MM.1S (cell line): ENCODE measurements at regions not wholly inside any gene's neighbourhood (a gene's known extent, or its start where the extent isn't known, plus 50 kb on each side); places are given as distances from the start of the nearest gene placed in this dataset.

Source experiments
- DNase-seq: peaks from one replicate; pipeline ENCODE4 v3.0.0-alpha.2; 2015
- H2AFZ ChIP-seq: fragments of 300-600 bp; sonication (generic); 2 replicates; pipeline ENCODE4 v1.6.0; 2016; ENCODE audit warnings: antibody characterized with exemption, low read length
- H3F3A ChIP-seq: fragments of 300-600 bp; sonication (generic); 2 replicates; pipeline ENCODE4 v1.6.1; 2016; ENCODE audit warnings: mild to moderate bottlenecking, antibody characterized with exemption, low read length, moderate library complexity, mixed read lengths; ENCODE audit not compliant: insufficient read depth
- H3K27ac ChIP-seq: fragments of 300-600 bp; sonication (generic); 2 replicates; pipeline ENCODE4 v1.5.1; 2016; ENCODE audit warnings: mild to moderate bottlenecking, low read length
- H3K27me3 ChIP-seq: fragments of 300-600 bp; sonication (generic); replicated peaks from 2 replicates; pipeline ENCODE4 v1.6.0; 2016; ENCODE audit warnings: low read length; ENCODE audit not compliant: insufficient read depth
- H3K36me3 ChIP-seq: fragments of 300-600 bp; sonication (generic); replicated peaks from 2 replicates; pipeline ENCODE4 v1.6.1; 2016; ENCODE audit warnings: mild to moderate bottlenecking, low read length, mixed read lengths; ENCODE audit not compliant: insufficient read depth
- H3K4me1 ChIP-seq: fragments of 300-600 bp; sonication (generic); 2 replicates; pipeline ENCODE4 v1.6.1; 2016; ENCODE audit warnings: low read length, mixed read lengths
- H3K4me2 ChIP-seq: fragments of 300-600 bp; sonication (generic); 2 replicates; pipeline ENCODE4 v1.6.0; 2016; ENCODE audit warnings: low read depth, low read length
- H3K4me3 ChIP-seq: fragments of 300-600 bp; sonication (generic); 2 replicates; pipeline ENCODE4 v1.5.1; 2016; ENCODE audit warnings: low read length, mixed read lengths
- H3K79me2 ChIP-seq: fragments of 300-600 bp; sonication (generic); 2 replicates; pipeline ENCODE4 v1.6.1; 2016; ENCODE audit warnings: mixed run types, low read length, mixed read lengths
- H3K9ac ChIP-seq: fragments of 300-600 bp; sonication (generic); 2 replicates; pipeline ENCODE4 v1.6.1; 2016; ENCODE audit warnings: low read length, mixed read lengths
- H3K9me2 ChIP-seq: fragments of 300-600 bp; sonication (generic); replicated peaks from 2 replicates; pipeline ENCODE4 v1.6.1; 2016; ENCODE audit warnings: mild to moderate bottlenecking, low read length, mixed read lengths; ENCODE audit not compliant: insufficient read depth
- H3K9me3 ChIP-seq: fragments of 300-600 bp; sonication (generic); replicated peaks from 2 replicates; pipeline ENCODE4 v1.6.1; 2016; ENCODE audit warnings: mild to moderate bottlenecking, low read length, mixed read lengths; ENCODE audit not compliant: insufficient read depth
- H4K20me1 ChIP-seq: fragments of 300-600 bp; sonication (generic); 2 replicates; pipeline ENCODE4 v1.6.1; 2016; ENCODE audit warnings: mild to moderate bottlenecking, low read length, moderate library complexity, mixed read lengths; ENCODE audit not compliant: insufficient read depth
- CTCF ChIP-seq: fragments of 300-600 bp; sonication (generic); IDR thresholded peaks from 2 replicates; pipeline ENCODE4 v1.5.1; 2016; ENCODE audit warnings: antibody characterized with exemption, low read length, mixed read lengths
- EZH2 ChIP-seq: fragments of 300-600 bp; sonication (generic); optimal IDR thresholded peaks from 2 replicates; pipeline ENCODE3; 2017; ENCODE audit warnings: low read depth, mild to moderate bottlenecking, antibody characterized with exemption, low read length, mixed read lengths
- EZH2phosphoT487 ChIP-seq: fragments of 300-600 bp; sonication (generic); IDR thresholded peaks from 2 replicates; pipeline ENCODE4 v1.6.1; 2018; ENCODE audit warnings: antibody characterized with exemption, low read length

- Histone ChIP-seq H3K9me2 (no peaks in the 10 kb centered on the region), H2AFZ (no peak overlapping the region), H3K9me3 (no peaks in the 10 kb centered on the region), H3K27me3 (no peaks in the 10 kb centered on the region), H3K36me3 (no peaks in the 10 kb centered on the region), H3K4me3 (no peak overlapping the region), H3K4me1 (peaks cover 11% of the 10 kb centered on the region; the same call in 1 of the 2 replicates), H3K9ac (no peak overlapping the region), H3F3A (no peaks in the 10 kb centered on the region), H4K20me1 (no peaks in the 10 kb centered on the region), H3K4me2 (no peak overlapping the region), H3K79me2 (no peaks in the 10 kb centered on the region), H3K27ac (no peak overlapping the region)
- no peak for TF ChIP-seq CTCF
- no peak for TF ChIP-seq EZH2phosphoT487
- no peak for TF ChIP-seq EZH2
- DNase-seq: no peak
Measured at GRCh38 chr4:128510850-128511249, 223.2 kb upstream of the PGRMC2 start.

GRCh38 chr4:128502818-128503527 lies 215.4 kb upstream of the PGRMC2 start:
- Histone ChIP-seq H3K4me1 (no peaks in the 10 kb centered on the region), H3F3A (no peaks in the 10 kb centered on the region), H4K20me1 (no peaks in the 10 kb centered on the region), H3K9me2 (no peaks in the 10 kb centered on the region), H2AFZ (no peak overlapping the region), H3K4me2 (no peak overlapping the region), H3K9me3 (no peaks in the 10 kb centered on the region), H3K36me3 (no peaks in the 10 kb centered on the region), H3K27me3 (no peaks in the 10 kb centered on the region), H3K4me3 (no peak overlapping the region), H3K9ac (no peak overlapping the region), H3K79me2 (no peaks in the 10 kb centered on the region), H3K27ac (no peak overlapping the region)
- DNase-seq: no peak
- TF ChIP-seq EZH2: no peak

GRCh38 chr4:128501239-128501638 lies 213.6 kb upstream of the PGRMC2 start:
- no peaks in the 10 kb centered on the region for H3K27me3 ChIP-seq
- no peak for DNase-seq
- H3K27ac ChIP-seq: no peak overlapping the region
- no peaks in the 10 kb centered on the region for H3K4me1 ChIP-seq
- no peaks in the 10 kb centered on the region for H3F3A ChIP-seq
- H3K9me2 ChIP-seq: no peaks in the 10 kb centered on the region
- H2AFZ ChIP-seq: no peak overlapping the region
- no peak overlapping the region for H3K9ac ChIP-seq
- no peak overlapping the region for H3K4me3 ChIP-seq
- no peaks in the 10 kb centered on the region for H4K20me1 ChIP-seq
- no peaks in the 10 kb centered on the region for H3K79me2 ChIP-seq
- H3K4me2 ChIP-seq: no peak overlapping the region
- no peak for TF ChIP-seq EZH2
- no peak for TF ChIP-seq CTCF
- TF ChIP-seq EZH2phosphoT487: no peak
- no peaks in the 10 kb centered on the region for H3K9me3 ChIP-seq
- no peaks in the 10 kb centered on the region for H3K36me3 ChIP-seq

GRCh38 chr4:128488055-128488705 lies 200.6 kb upstream of the PGRMC2 start:
- no peaks in the 10 kb centered on the region for H3F3A ChIP-seq
- no peaks in the 10 kb centered on the region for H3K27me3 ChIP-seq
- H3K9me2 ChIP-seq: no peaks in the 10 kb centered on the region
- H3K36me3 ChIP-seq: no peaks in the 10 kb centered on the region
- H3K27ac ChIP-seq: no peak overlapping the region
- TF ChIP-seq EZH2 (no peak), EZH2phosphoT487 (no peak), CTCF (no peak)
- no peak overlapping the region for H3K4me3 ChIP-seq
- no peak for DNase-seq
- no peak overlapping the region for H2AFZ ChIP-seq
- no peak overlapping the region for H3K9ac ChIP-seq
- no peaks in the 10 kb centered on the region for H4K20me1 ChIP-seq
- no peak overlapping the region for H3K4me2 ChIP-seq
- H3K9me3 ChIP-seq: no peaks in the 10 kb centered on the region
- no peaks in the 10 kb centered on the region for H3K4me1 ChIP-seq
- H3K79me2 ChIP-seq: no peaks in the 10 kb centered on the region
